ENCODE measurements at regions not wholly inside any gene's neighbourhood (a gene's known extent, or its start where the extent isn't known, plus 50 kb on each side); places are given as distances from the start of the nearest gene placed in this dataset.
"Not testable (repeated sequence)": the region's sequence is repeated elsewhere in the genome, so short reads cannot be mapped to it uniquely, and the experiment has no call there.

GRCh38 chr15:28789401-28790114 lies 58.9 kb downstream of the GOLGA6L7 start:
- peak overlapping the region in 1 of 4 experiments; percentile 8 for H3K4me3 ChIP-seq (replicated peaks in 1 of 4; ENCODE audit: control extremely low read depth in 1 of 4, insufficient read depth in 1 of 4, low read depth in 3 of 4, low read length in 4 of 4)
- not testable (repeated sequence) for H3K9ac ChIP-seq (ENCODE audit: insufficient read depth, low read length); H3K4me2 ChIP-seq (ENCODE audit: extremely low read depth, insufficient read depth, low read length); H3K36me3 ChIP-seq (ENCODE audit: control insufficient read depth, insufficient read depth, low read length); H3K9me3 ChIP-seq (ENCODE audit: control insufficient read depth, insufficient read depth, low read depth, low read length); H2AFZ ChIP-seq (ENCODE audit: low read length); H3K27ac ChIP-seq (ENCODE audit: insufficient read depth, low read length); H3K79me2 ChIP-seq (ENCODE audit: control insufficient read depth, insufficient read depth, low read length); H3K4me1 ChIP-seq (ENCODE audit: control insufficient read depth, extremely low read depth, insufficient read depth, low read length); H3K27me3 ChIP-seq (ENCODE audit: control insufficient read depth, insufficient read depth, low read length); H4K20me1 ChIP-seq (ENCODE audit: control insufficient read depth, extremely low read depth, insufficient read depth, low read length)
- DNase-seq (ENCODE audit: low read depth in 2 of 2) = peak; percentile 8 to 24
- peak in 1 of 2 donors; percentile 44 for TF ChIP-seq CTCF (conservative IDR thresholded peaks at IDR 0.05 in 1 of 2, IDR thresholded peaks at IDR 0.05 in 1 of 2; ENCODE audit: low read depth in 1 of 2, low read length in 2 of 2)

GRCh38 chr15:28788649-28789400 lies 59.6 kb downstream of the GOLGA6L7 start:
- H2AFZ ChIP-seq (ENCODE audit: low read length); H3K4me2 ChIP-seq (ENCODE audit: extremely low read depth, insufficient read depth, low read length); H4K20me1 ChIP-seq (ENCODE audit: control insufficient read depth, extremely low read depth, insufficient read depth, low read length); DNase-seq (ENCODE audit: low read depth in 2 of 2); H3K27ac ChIP-seq (ENCODE audit: insufficient read depth, low read length); H3K4me1 ChIP-seq (ENCODE audit: control insufficient read depth, extremely low read depth, insufficient read depth, low read length); H3K36me3 ChIP-seq (ENCODE audit: control insufficient read depth, insufficient read depth, low read length); H3K4me3 ChIP-seq (replicated peaks in 1 of 4; ENCODE audit: control extremely low read depth in 1 of 4, insufficient read depth in 1 of 4, low read depth in 3 of 4, low read length in 4 of 4); H3K9me3 ChIP-seq (ENCODE audit: control insufficient read depth, insufficient read depth, low read depth, low read length); H3K9ac ChIP-seq (ENCODE audit: insufficient read depth, low read length); H3K79me2 ChIP-seq (ENCODE audit: control insufficient read depth, insufficient read depth, low read length); H3K27me3 ChIP-seq (ENCODE audit: control insufficient read depth, insufficient read depth, low read length): not testable (repeated sequence)

- not testable (repeated sequence) for H2AFZ ChIP-seq (ENCODE audit: low read length); DNase-seq (ENCODE audit: low read depth in 2 of 2); H3K4me2 ChIP-seq (ENCODE audit: extremely low read depth, insufficient read depth, low read length); H3K27me3 ChIP-seq (ENCODE audit: control insufficient read depth, insufficient read depth, low read length); H3K36me3 ChIP-seq (ENCODE audit: control insufficient read depth, insufficient read depth, low read length); H3K9ac ChIP-seq (ENCODE audit: insufficient read depth, low read length); H3K27ac ChIP-seq (ENCODE audit: insufficient read depth, low read length); H3K79me2 ChIP-seq (ENCODE audit: control insufficient read depth, insufficient read depth, low read length); H3K4me1 ChIP-seq (ENCODE audit: control insufficient read depth, extremely low read depth, insufficient read depth, low read length); H3K4me3 ChIP-seq (replicated peaks in 1 of 4; ENCODE audit: control extremely low read depth in 1 of 4, insufficient read depth in 1 of 4, low read depth in 3 of 4, low read length in 4 of 4); H4K20me1 ChIP-seq (ENCODE audit: control insufficient read depth, extremely low read depth, insufficient read depth, low read length); H3K9me3 ChIP-seq (ENCODE audit: control insufficient read depth, insufficient read depth, low read depth, low read length)
Observed at GRCh38 chr15:28788176-28788575, 60.3 kb downstream of the GOLGA6L7 start.

GRCh38 chr15:28786521-28786920 lies 61.9 kb downstream of the GOLGA6L7 start:
- no peak overlapping the region for H3K4me2 ChIP-seq (ENCODE audit: extremely low read depth, insufficient read depth, low read length)
- no peaks in the 10 kb centered on the region for H4K20me1 ChIP-seq (ENCODE audit: control insufficient read depth, extremely low read depth, insufficient read depth, low read length)
- H3K4me3 ChIP-seq (replicated peaks in 1 of 4; ENCODE audit: control extremely low read depth in 1 of 4, insufficient read depth in 1 of 4, low read depth in 3 of 4, low read length in 4 of 4) = no peak overlapping the region
- H3K36me3 ChIP-seq (ENCODE audit: control insufficient read depth, insufficient read depth, low read length) = no peaks in the 10 kb centered on the region
- no peaks in the 10 kb centered on the region for H3K27me3 ChIP-seq (ENCODE audit: control insufficient read depth, insufficient read depth, low read length)
- DNase-seq (ENCODE audit: low read depth in 2 of 2) = peak; percentile 1 to 73
- no peak overlapping the region for H2AFZ ChIP-seq (ENCODE audit: low read length)
- no peaks in the 10 kb centered on the region for H3K79me2 ChIP-seq (ENCODE audit: control insufficient read depth, insufficient read depth, low read length)
- TF ChIP-seq EZH2 (IDR thresholded peaks at IDR 0.05; ENCODE audit: low read length, missing control alignments) (no peak), CTCF (conservative IDR thresholded peaks at IDR 0.05 in 1 of 2, IDR thresholded peaks at IDR 0.05 in 1 of 2; ENCODE audit: low read depth in 1 of 2, low read length in 2 of 2) (no peak)
- H3K27ac ChIP-seq (ENCODE audit: insufficient read depth, low read length) = no peak overlapping the region
- H3K9me3 ChIP-seq (ENCODE audit: control insufficient read depth, insufficient read depth, low read depth, low read length) = no peaks in the 10 kb centered on the region
- no peak overlapping the region for H3K9ac ChIP-seq (ENCODE audit: insufficient read depth, low read length)
- H3K4me1 ChIP-seq (ENCODE audit: control insufficient read depth, extremely low read depth, insufficient read depth, low read length) = no peaks in the 10 kb centered on the region

GRCh38 chr15:28784347-28785163 lies 63.9 kb downstream of the GOLGA6L7 start:
- not testable (repeated sequence) for H2AFZ ChIP-seq (ENCODE audit: low read length); H4K20me1 ChIP-seq (ENCODE audit: control insufficient read depth, extremely low read depth, insufficient read depth, low read length); H3K79me2 ChIP-seq (ENCODE audit: control insufficient read depth, insufficient read depth, low read length); H3K4me1 ChIP-seq (ENCODE audit: control insufficient read depth, extremely low read depth, insufficient read depth, low read length); H3K27me3 ChIP-seq (ENCODE audit: control insufficient read depth, insufficient read depth, low read length); H3K9ac ChIP-seq (ENCODE audit: insufficient read depth, low read length); H3K4me3 ChIP-seq (replicated peaks in 1 of 4; ENCODE audit: control extremely low read depth in 1 of 4, insufficient read depth in 1 of 4, low read depth in 3 of 4, low read length in 4 of 4); H3K36me3 ChIP-seq (ENCODE audit: control insufficient read depth, insufficient read depth, low read length); H3K9me3 ChIP-seq (ENCODE audit: control insufficient read depth, insufficient read depth, low read depth, low read length); H3K27ac ChIP-seq (ENCODE audit: insufficient read depth, low read length); H3K4me2 ChIP-seq (ENCODE audit: extremely low read depth, insufficient read depth, low read length)
- peak in 1 of 2 donors; percentile 48 for DNase-seq (ENCODE audit: low read depth in 2 of 2)
